ENCODE measurements at regions not wholly inside any gene's neighbourhood (a gene's known extent, or its start where the extent isn't known, plus 50 kb on each side); places are given as distances from the start of the nearest gene placed in this dataset.

DNA sequence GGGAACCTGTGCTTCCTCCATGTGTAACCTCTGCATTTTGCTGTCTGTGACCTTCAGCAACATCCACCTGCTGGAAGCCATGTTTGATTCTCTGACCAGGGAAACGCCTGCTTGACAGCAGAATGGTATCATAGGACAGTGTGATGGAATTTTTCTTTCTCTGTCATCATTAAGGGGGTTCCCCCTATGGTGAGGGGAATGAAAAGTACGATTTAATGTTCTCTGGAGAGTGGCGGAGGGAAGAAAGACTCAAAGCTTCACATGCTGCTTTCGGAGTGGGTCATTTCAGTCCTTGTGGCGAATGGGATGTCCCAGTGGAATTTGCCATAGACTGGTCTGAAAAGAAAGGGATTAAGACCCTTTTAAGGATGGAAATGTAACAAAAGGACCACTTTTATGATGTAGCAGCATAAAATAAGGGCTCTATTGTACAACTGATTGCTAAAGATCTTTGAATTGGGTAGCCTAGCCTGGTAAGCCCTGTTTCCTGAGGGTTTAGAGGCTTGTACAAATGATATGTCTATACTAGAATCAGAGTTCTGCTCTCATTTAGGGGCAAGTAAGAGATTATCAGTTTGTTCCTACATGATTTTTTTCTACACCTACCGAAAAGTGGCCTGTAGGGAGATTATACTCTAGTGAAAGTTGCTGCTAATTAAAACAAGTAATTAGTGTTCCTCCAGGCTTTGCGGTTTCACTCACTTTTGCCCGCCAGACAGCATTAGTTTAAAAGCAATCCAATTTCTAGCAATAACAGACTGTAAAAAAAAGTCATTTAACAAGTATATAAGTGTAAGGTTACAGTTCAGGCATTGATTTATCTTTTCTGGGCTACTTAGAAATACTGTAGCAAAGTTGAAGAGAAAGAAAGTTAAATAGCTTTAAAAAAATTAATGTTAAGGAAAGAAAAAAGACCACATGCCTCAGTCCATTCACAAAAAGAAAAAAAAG lies 904.5 kb downstream of the NR2F1-AS1 start:
- no peak for TF ChIP-seq EP300 (IDR thresholded peaks at IDR 0.05; ENCODE audit: borderline replicate concordance)
- TF ChIP-seq TAF1 (IDR thresholded peaks at IDR 0.05; ENCODE audit: low read depth): no peak
- TF ChIP-seq TEAD4 (IDR thresholded peaks at IDR 0.05): no peak

DNA sequence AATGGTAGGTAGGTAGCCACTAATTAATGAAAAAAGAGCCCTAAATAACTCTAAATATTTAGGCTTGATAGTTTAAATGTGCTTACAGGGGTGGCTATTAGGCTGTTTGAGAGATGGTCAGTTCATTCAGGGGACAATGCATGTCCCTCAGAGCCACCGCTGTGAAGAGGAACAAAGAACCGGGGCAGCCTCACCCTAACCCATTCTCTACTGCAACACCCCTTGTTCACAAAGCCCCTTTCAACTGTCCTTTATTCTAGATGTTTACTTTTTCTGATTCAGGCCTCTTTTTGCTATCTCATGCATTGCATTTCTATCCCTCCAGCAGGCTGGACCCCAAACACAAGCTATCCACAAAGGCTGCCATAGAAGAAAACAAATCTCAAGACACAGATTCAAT lies 906.7 kb downstream of the NR2F1-AS1 start:
- TF ChIP-seq TCF12 (IDR thresholded peaks at IDR 0.05; ENCODE audit: low read depth) (no peak), ZBTB7A (IDR thresholded peaks at IDR 0.05; ENCODE audit: low read depth) (no peak), MAX (IDR thresholded peaks at IDR 0.05) (no peak), YY1 (IDR thresholded peaks at IDR 0.05; ENCODE audit: low read depth) (no peak), RAD21 (IDR thresholded peaks at IDR 0.05; ENCODE audit: low read depth) (no peak)

- no peak for TF ChIP-seq MAX (IDR thresholded peaks at IDR 0.05)
- TF ChIP-seq YY1 (IDR thresholded peaks at IDR 0.05; ENCODE audit: low read depth): no peak
- TF ChIP-seq RAD21 (IDR thresholded peaks at IDR 0.05; ENCODE audit: low read depth): no peak
These were observed 915.5 kb downstream of the NR2F1-AS1 start for GRCh38 chr5:92665506-92665905.

GRCh38 chr5:92662741-92663140 lies 918.3 kb downstream of the NR2F1-AS1 start:
- no peak for TF ChIP-seq YY1 (IDR thresholded peaks at IDR 0.05; ENCODE audit: low read depth)
- TF ChIP-seq ZBTB7A (IDR thresholded peaks at IDR 0.05; ENCODE audit: low read depth): no peak
- TF ChIP-seq, protein P1, sequence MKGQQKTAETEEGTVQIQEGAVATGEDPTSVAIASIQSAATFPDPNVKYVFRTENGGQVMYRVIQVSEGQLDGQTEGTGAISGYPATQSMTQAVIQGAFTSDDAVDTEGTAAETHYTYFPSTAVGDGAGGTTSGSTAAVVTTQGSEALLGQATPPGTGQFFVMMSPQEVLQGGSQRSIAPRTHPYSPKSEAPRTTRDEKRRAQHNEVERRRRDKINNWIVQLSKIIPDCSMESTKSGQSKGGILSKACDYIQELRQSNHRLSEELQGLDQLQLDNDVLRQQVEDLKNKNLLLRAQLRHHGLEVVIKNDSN (IDR thresholded peaks at IDR 0.05): no peak
- TF ChIP-seq EGR1 (IDR thresholded peaks at IDR 0.05): no peak
- no peak for TF ChIP-seq CEBPB (IDR thresholded peaks at IDR 0.05)
- TF ChIP-seq CREB1 (IDR thresholded peaks at IDR 0.05; ENCODE audit: low read depth): no peak
- no peak for TF ChIP-seq MAX (IDR thresholded peaks at IDR 0.05)
- TF ChIP-seq RAD21 (IDR thresholded peaks at IDR 0.05; ENCODE audit: low read depth): no peak
- no peak for TF ChIP-seq EP300 (IDR thresholded peaks at IDR 0.05; ENCODE audit: borderline replicate concordance)
- TF ChIP-seq, protein P2, sequence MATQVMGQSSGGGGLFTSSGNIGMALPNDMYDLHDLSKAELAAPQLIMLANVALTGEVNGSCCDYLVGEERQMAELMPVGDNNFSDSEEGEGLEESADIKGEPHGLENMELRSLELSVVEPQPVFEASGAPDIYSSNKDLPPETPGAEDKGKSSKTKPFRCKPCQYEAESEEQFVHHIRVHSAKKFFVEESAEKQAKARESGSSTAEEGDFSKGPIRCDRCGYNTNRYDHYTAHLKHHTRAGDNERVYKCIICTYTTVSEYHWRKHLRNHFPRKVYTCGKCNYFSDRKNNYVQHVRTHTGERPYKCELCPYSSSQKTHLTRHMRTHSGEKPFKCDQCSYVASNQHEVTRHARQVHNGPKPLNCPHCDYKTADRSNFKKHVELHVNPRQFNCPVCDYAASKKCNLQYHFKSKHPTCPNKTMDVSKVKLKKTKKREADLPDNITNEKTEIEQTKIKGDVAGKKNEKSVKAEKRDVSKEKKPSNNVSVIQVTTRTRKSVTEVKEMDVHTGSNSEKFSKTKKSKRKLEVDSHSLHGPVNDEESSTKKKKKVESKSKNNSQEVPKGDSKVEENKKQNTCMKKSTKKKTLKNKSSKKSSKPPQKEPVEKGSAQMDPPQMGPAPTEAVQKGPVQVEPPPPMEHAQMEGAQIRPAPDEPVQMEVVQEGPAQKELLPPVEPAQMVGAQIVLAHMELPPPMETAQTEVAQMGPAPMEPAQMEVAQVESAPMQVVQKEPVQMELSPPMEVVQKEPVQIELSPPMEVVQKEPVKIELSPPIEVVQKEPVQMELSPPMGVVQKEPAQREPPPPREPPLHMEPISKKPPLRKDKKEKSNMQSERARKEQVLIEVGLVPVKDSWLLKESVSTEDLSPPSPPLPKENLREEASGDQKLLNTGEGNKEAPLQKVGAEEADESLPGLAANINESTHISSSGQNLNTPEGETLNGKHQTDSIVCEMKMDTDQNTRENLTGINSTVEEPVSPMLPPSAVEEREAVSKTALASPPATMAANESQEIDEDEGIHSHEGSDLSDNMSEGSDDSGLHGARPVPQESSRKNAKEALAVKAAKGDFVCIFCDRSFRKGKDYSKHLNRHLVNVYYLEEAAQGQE (IDR thresholded peaks at IDR 0.05; ENCODE audit: low read depth): no peak
- TF ChIP-seq NFIC (IDR thresholded peaks at IDR 0.05): no peak
- no peak for TF ChIP-seq TAF1 (IDR thresholded peaks at IDR 0.05; ENCODE audit: low read depth)
- TF ChIP-seq TCF12 (IDR thresholded peaks at IDR 0.05; ENCODE audit: low read depth): no peak
- no peak for TF ChIP-seq FOXM1 (IDR thresholded peaks at IDR 0.05; ENCODE audit: borderline replicate concordance, low read depth)
- TF ChIP-seq TEAD4 (IDR thresholded peaks at IDR 0.05): no peak

DNA sequence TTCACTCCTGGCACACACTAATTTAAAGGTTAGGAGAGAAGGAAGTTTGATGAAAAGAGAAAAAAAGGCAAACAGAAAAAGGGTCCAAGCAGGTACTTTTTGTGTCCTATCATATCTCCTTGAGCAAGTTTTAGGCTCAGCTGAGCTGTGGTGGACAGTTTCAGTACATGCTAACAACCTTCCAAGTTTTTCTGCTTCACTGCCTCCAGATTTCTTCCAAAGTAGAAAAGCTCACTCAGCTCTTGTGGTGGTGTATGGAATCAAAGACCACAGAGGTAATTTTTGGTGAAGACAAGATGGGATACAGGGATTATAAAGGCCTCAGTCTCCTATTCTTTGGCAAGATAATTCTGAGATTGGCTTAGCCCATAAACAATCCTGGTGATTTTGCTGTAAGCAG lies 921.8 kb downstream of the NR2F1-AS1 start:
- TF ChIP-seq TEAD4 (IDR thresholded peaks at IDR 0.05): no peak
- TF ChIP-seq ZBTB7A (IDR thresholded peaks at IDR 0.05; ENCODE audit: low read depth): no peak
- TF ChIP-seq, protein P1 (IDR thresholded peaks at IDR 0.05): no peak
- TF ChIP-seq MAX (IDR thresholded peaks at IDR 0.05): no peak
- TF ChIP-seq CREB1 (IDR thresholded peaks at IDR 0.05; ENCODE audit: low read depth): no peak
- TF ChIP-seq TAF1 (IDR thresholded peaks at IDR 0.05; ENCODE audit: low read depth): no peak
- TF ChIP-seq TCF12 (IDR thresholded peaks at IDR 0.05; ENCODE audit: low read depth): no peak
- TF ChIP-seq CEBPB (IDR thresholded peaks at IDR 0.05): no peak
- TF ChIP-seq NFIC (IDR thresholded peaks at IDR 0.05): no peak
- TF ChIP-seq EP300 (IDR thresholded peaks at IDR 0.05; ENCODE audit: borderline replicate concordance): no peak

- TF ChIP-seq TAF1 (IDR thresholded peaks at IDR 0.05; ENCODE audit: low read depth) (no peak), EGR1 (IDR thresholded peaks at IDR 0.05) (no peak), CREB1 (IDR thresholded peaks at IDR 0.05; ENCODE audit: low read depth) (no peak)
- TF ChIP-seq, protein P1 (IDR thresholded peaks at IDR 0.05): no peak
These were observed 927.1 kb downstream of the NR2F1-AS1 start for GRCh38 chr5:92653730-92654461.
